ENCODE measurements at regions not wholly inside any gene's neighbourhood (a gene's known extent, or its start where the extent isn't known, plus 50 kb on each side); places are given as distances from the start of the nearest gene placed in this dataset.

- no peak overlapping the region for H3K4me2 ChIP-seq (ENCODE audit: insufficient read depth, low read length)
- H3K27ac ChIP-seq (ENCODE audit: low read length): no peak overlapping the region
- TF ChIP-seq, protein P1, sequence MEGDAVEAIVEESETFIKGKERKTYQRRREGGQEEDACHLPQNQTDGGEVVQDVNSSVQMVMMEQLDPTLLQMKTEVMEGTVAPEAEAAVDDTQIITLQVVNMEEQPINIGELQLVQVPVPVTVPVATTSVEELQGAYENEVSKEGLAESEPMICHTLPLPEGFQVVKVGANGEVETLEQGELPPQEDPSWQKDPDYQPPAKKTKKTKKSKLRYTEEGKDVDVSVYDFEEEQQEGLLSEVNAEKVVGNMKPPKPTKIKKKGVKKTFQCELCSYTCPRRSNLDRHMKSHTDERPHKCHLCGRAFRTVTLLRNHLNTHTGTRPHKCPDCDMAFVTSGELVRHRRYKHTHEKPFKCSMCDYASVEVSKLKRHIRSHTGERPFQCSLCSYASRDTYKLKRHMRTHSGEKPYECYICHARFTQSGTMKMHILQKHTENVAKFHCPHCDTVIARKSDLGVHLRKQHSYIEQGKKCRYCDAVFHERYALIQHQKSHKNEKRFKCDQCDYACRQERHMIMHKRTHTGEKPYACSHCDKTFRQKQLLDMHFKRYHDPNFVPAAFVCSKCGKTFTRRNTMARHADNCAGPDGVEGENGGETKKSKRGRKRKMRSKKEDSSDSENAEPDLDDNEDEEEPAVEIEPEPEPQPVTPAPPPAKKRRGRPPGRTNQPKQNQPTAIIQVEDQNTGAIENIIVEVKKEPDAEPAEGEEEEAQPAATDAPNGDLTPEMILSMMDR (IDR thresholded peaks at IDR 0.05; ENCODE audit: borderline replicate concordance, extremely low read depth, low read length, poor library complexity, severe bottlenecking): no peak
- no peak for TF ChIP-seq EZH2 (IDR thresholded peaks at IDR 0.05; ENCODE audit: borderline replicate concordance, low read depth, low read length, severe bottlenecking)
- ATAC-seq (ENCODE audit: insufficient read depth, low read depth): no peak
- H3K4me3 ChIP-seq (ENCODE audit: low read depth in 1 of 2, low read length in 2 of 2): no peak overlapping the region
- H3K36me3 ChIP-seq (ENCODE audit: insufficient read depth, low read length): no peaks in the 10 kb centered on the region
- H3K9ac ChIP-seq (ENCODE audit: low read depth, low read length): no peak overlapping the region
- H4K20me1 ChIP-seq (ENCODE audit: insufficient read depth, low read length): no peaks in the 10 kb centered on the region
- no peaks in the 10 kb centered on the region for H3K4me1 ChIP-seq (ENCODE audit: insufficient read depth, low read length)
- H3K9me3 ChIP-seq (ENCODE audit: insufficient read depth, low read length, severe bottlenecking): no peaks in the 10 kb centered on the region
- H3K27me3 ChIP-seq (ENCODE audit: insufficient read depth, low read length, poor library complexity): no peaks in the 10 kb centered on the region
- no peaks in the 10 kb centered on the region for H3K79me2 ChIP-seq (ENCODE audit: insufficient read depth, low read length)
- no peak for DNase-seq
- no peak overlapping the region for H2AFZ ChIP-seq (ENCODE audit: low read depth, low read length)
Observed at GRCh38 chr3:23675010-23675409, 130.7 kb upstream of the UBE2E1 start.

DNA sequence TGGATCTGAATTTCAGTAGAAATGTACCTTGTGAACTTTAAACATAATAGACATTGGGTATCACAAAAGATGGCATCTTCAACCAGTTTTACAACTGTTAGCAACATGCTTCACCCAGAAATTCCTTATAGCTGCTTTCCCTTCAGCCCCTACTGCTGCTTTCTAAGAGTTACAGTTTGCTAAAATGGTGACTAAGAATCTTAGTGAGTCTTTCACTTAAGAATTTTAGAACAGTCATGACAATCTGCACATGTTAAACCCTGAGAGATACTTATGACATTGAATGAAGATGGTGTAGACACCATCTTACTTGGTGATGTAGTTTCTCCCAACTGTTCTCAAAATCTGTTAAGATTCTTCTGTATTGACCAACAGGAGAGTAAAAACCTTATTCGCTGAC is 129.7 kb upstream of the UBE2E1 start:
- H3K9ac ChIP-seq (ENCODE audit: low read depth, low read length): no peak overlapping the region
- H3K27ac ChIP-seq (ENCODE audit: low read length): no peak overlapping the region
- H3K79me2 ChIP-seq (ENCODE audit: insufficient read depth, low read length): no peaks in the 10 kb centered on the region
- no peaks in the 10 kb centered on the region for H4K20me1 ChIP-seq (ENCODE audit: insufficient read depth, low read length)
- no peak overlapping the region for H2AFZ ChIP-seq (ENCODE audit: low read depth, low read length)
- H3K4me3 ChIP-seq (ENCODE audit: low read depth in 1 of 2, low read length in 2 of 2): no peak overlapping the region
- no peaks in the 10 kb centered on the region for H3K27me3 ChIP-seq (ENCODE audit: insufficient read depth, low read length, poor library complexity)
- no peaks in the 10 kb centered on the region for H3K9me3 ChIP-seq (ENCODE audit: insufficient read depth, low read length, severe bottlenecking)
- no peak for ATAC-seq (ENCODE audit: insufficient read depth, low read depth)
- no peaks in the 10 kb centered on the region for H3K4me1 ChIP-seq (ENCODE audit: insufficient read depth, low read length)
- TF ChIP-seq, protein P1 (IDR thresholded peaks at IDR 0.05; ENCODE audit: borderline replicate concordance, extremely low read depth, low read length, poor library complexity, severe bottlenecking): no peak
- TF ChIP-seq EZH2 (IDR thresholded peaks at IDR 0.05; ENCODE audit: borderline replicate concordance, low read depth, low read length, severe bottlenecking): no peak
- H3K4me2 ChIP-seq (ENCODE audit: insufficient read depth, low read length): no peak overlapping the region
- DNase-seq: no peak
- no peaks in the 10 kb centered on the region for H3K36me3 ChIP-seq (ENCODE audit: insufficient read depth, low read length)

GRCh38 chr3:23682646-23683045 is 123.1 kb upstream of the UBE2E1 start:
- no peak overlapping the region for H3K9ac ChIP-seq (ENCODE audit: low read depth, low read length)
- H3K79me2 ChIP-seq (ENCODE audit: insufficient read depth, low read length): no peaks in the 10 kb centered on the region
- DNase-seq (no peak), ATAC-seq (ENCODE audit: insufficient read depth, low read depth) (no peak)
- no peaks in the 10 kb centered on the region for H4K20me1 ChIP-seq (ENCODE audit: insufficient read depth, low read length)
- H3K27me3 ChIP-seq (ENCODE audit: insufficient read depth, low read length, poor library complexity): no peaks in the 10 kb centered on the region
- H3K4me1 ChIP-seq (ENCODE audit: insufficient read depth, low read length): no peaks in the 10 kb centered on the region
- H3K9me3 ChIP-seq (ENCODE audit: insufficient read depth, low read length, severe bottlenecking): no peaks in the 10 kb centered on the region
- H3K36me3 ChIP-seq (ENCODE audit: insufficient read depth, low read length): no peaks in the 10 kb centered on the region
- H2AFZ ChIP-seq (ENCODE audit: low read depth, low read length): no peak overlapping the region
- no peak overlapping the region for H3K4me2 ChIP-seq (ENCODE audit: insufficient read depth, low read length)
- no peak for TF ChIP-seq EZH2 (IDR thresholded peaks at IDR 0.05; ENCODE audit: borderline replicate concordance, low read depth, low read length, severe bottlenecking)
- H3K4me3 ChIP-seq (ENCODE audit: low read depth in 1 of 2, low read length in 2 of 2): no peak overlapping the region
- H3K27ac ChIP-seq (ENCODE audit: low read length): no peak overlapping the region

DNA sequence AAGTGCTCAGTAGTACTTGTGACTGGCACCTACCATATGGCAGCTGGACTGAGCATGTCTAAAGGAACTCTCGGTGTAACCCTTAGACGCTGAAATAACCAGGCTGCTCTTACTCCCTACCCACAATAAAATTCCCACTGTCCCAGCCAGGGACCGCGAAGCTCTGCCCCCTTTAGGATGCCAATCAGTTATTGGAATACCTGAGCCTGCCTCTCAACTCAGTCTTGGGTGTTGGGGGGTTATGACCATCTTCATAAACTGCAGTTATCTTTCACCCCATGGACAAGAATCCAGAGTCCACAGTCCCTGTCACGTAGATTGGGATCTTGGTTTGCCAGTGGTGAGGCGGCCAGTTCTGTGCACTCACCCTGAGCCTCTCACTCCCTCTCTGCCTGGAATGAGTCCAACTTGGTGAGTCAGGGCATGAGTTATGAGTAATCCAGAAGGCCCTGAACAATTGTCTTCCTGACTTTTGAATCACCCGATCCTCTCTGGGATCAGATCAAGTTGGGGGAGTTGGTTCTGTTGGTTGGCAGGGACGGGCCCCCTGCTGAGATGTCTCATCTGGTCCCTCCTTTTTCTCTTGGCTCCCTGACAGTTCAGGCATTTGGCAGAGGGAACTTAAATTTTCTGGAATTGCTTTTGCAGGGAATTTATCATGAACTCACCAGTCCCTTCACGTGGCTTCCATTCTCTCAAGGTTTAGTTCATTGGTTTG is 120.1 kb upstream of the UBE2E1 start:
- Histone ChIP-seq H3K4me1 (ENCODE audit: insufficient read depth, low read length) (no peaks in the 10 kb centered on the region), H2AFZ (ENCODE audit: low read depth, low read length) (no peak overlapping the region), H4K20me1 (ENCODE audit: insufficient read depth, low read length) (no peaks in the 10 kb centered on the region), H3K9ac (ENCODE audit: low read depth, low read length) (no peak overlapping the region), H3K4me2 (ENCODE audit: insufficient read depth, low read length) (no peak overlapping the region), H3K4me3 (ENCODE audit: low read depth in 1 of 2, low read length in 2 of 2) (no peak overlapping the region), H3K79me2 (ENCODE audit: insufficient read depth, low read length) (no peaks in the 10 kb centered on the region), H3K27me3 (ENCODE audit: insufficient read depth, low read length, poor library complexity) (no peaks in the 10 kb centered on the region), H3K36me3 (ENCODE audit: insufficient read depth, low read length) (no peaks in the 10 kb centered on the region), H3K27ac (ENCODE audit: low read length) (no peak overlapping the region), H3K9me3 (ENCODE audit: insufficient read depth, low read length, severe bottlenecking) (peaks cover 9% of the 10 kb centered on the region)
- ATAC-seq (ENCODE audit: insufficient read depth, low read depth) (no peak), DNase-seq (no peak)
- no peak for TF ChIP-seq EZH2 (IDR thresholded peaks at IDR 0.05; ENCODE audit: borderline replicate concordance, low read depth, low read length, severe bottlenecking)
- TF ChIP-seq, protein P1 (IDR thresholded peaks at IDR 0.05; ENCODE audit: borderline replicate concordance, extremely low read depth, low read length, poor library complexity, severe bottlenecking): no peak
